ENCODE measurements at regions not wholly inside any gene's neighbourhood (a gene's known extent, or its start where the extent isn't known, plus 50 kb on each side); places are given as distances from the start of the nearest gene placed in this dataset.

- no peak for DNase-seq (ENCODE audit: low read depth)
- no peak for TF ChIP-seq CTCF (conservative IDR thresholded peaks at IDR 0.05; ENCODE audit: low read depth, low read length)
- no peak overlapping the region for H3K4me3 ChIP-seq (ENCODE audit: low read length)
Observed at GRCh38 chr3:74054566-74054965, 429.8 kb upstream of the PDZRN3 start.

GRCh38 chr3:74053970-74054516, 429.3 kb upstream of the PDZRN3 start:
- no peak for DNase-seq (ENCODE audit: low read depth)
- no peak for TF ChIP-seq CTCF (conservative IDR thresholded peaks at IDR 0.05; ENCODE audit: low read depth, low read length)

GRCh38 chr3:74049444-74049843, 424.7 kb upstream of the PDZRN3 start:
- H3K4me3 ChIP-seq (ENCODE audit: low read length), result no peak overlapping the region
- no peak for TF ChIP-seq CTCF (conservative IDR thresholded peaks at IDR 0.05; ENCODE audit: low read depth, low read length)
- no peak for DNase-seq (ENCODE audit: low read depth)

More at GRCh38 chr3:74053970-74054516, 429.3 kb upstream of the PDZRN3 start:
- H3K4me3 ChIP-seq (ENCODE audit: low read length), result no peak overlapping the region

GRCh38 chr3:74048699-74049098, 424.0 kb upstream of the PDZRN3 start:
- DNase-seq (ENCODE audit: low read depth), result no peak
- no peak for TF ChIP-seq CTCF (conservative IDR thresholded peaks at IDR 0.05; ENCODE audit: low read depth, low read length)

GRCh38 chr3:74045000-74045399, 420.3 kb upstream of the PDZRN3 start:
- TF ChIP-seq CTCF (conservative IDR thresholded peaks at IDR 0.05; ENCODE audit: low read depth, low read length), result no peak
- no peak for DNase-seq (ENCODE audit: low read depth)

More at GRCh38 chr3:74048699-74049098, 424.0 kb upstream of the PDZRN3 start:
- no peak overlapping the region for H3K4me3 ChIP-seq (ENCODE audit: low read length)

GRCh38 chr3:74041068-74041675, 416.4 kb upstream of the PDZRN3 start:
- no peak overlapping the region for H3K4me3 ChIP-seq (ENCODE audit: low read length)
- TF ChIP-seq CTCF (conservative IDR thresholded peaks at IDR 0.05; ENCODE audit: low read depth, low read length), result no peak
- no peak for DNase-seq (ENCODE audit: low read depth)

More at GRCh38 chr3:74045000-74045399, 420.3 kb upstream of the PDZRN3 start:
- no peak overlapping the region for H3K4me3 ChIP-seq (ENCODE audit: low read length)

- no peak overlapping the region for H3K4me3 ChIP-seq (ENCODE audit: low read length)
- TF ChIP-seq CTCF (conservative IDR thresholded peaks at IDR 0.05; ENCODE audit: low read depth, low read length), result no peak
- DNase-seq (ENCODE audit: low read depth), result no peak
Observed at GRCh38 chr3:74039105-74039504, 414.4 kb upstream of the PDZRN3 start.
